Psoas muscle (tissue), 7 donors: ENCODE measurements at regions not wholly inside any gene's neighbourhood (a gene's known extent, or its start where the extent isn't known, plus 50 kb on each side); places are given as distances from the start of the nearest gene placed in this dataset.

ENCODE experiments used
- ATAC-seq, 4 donors: fragments of 200-7000 bp; cut with Tn5 transposase; one replicate each; pipeline ENCODE4 v1.9.1; 2020; ENCODE audit warnings: moderate library complexity in 3 of 4, mild to moderate bottlenecking in 2 of 4
- DNase-seq, 2 donors: peaks; one replicate each; pipeline ENCODE4 v3.0.0-alpha.2; 2020
- H3K27ac ChIP-seq: fragments of 200-600 bp; one replicate; pipeline ENCODE4 v1.8.0; 2022
- H3K27me3 ChIP-seq, 3 donors: fragments of 200-600 bp in 1 of 3; one replicate each; pipeline versions ENCODE4 v1.6.1 to v1.8.0; 2013 to 2022; ENCODE audit warnings: low read length in 2 of 3, mild to moderate bottlenecking in 2 of 3, moderate library complexity in 1 of 3; ENCODE audit not compliant: insufficient read depth in 3 of 3
- H3K36me3 ChIP-seq, 2 donors: fragments of 200-600 bp in 1 of 2; one replicate each; pipeline versions ENCODE4 v1.6.1 to v1.8.0; 2013 to 2022; ENCODE audit warnings: low read depth in 1 of 2, mild to moderate bottlenecking in 1 of 2, moderate library complexity in 1 of 2; ENCODE audit not compliant: insufficient read depth in 1 of 2
- H3K4me1 ChIP-seq: fragments of 200-600 bp; one replicate; pipeline ENCODE4 v1.8.0; 2022
- H3K4me3 ChIP-seq: fragments of 200-600 bp; one replicate; pipeline ENCODE4 v1.8.0; 2022; ENCODE audit warnings: mild to moderate bottlenecking
- H3K9me3 ChIP-seq: fragments of 200-600 bp; one replicate; pipeline ENCODE4 v1.8.0; 2022
- CTCF ChIP-seq: fragments of 200-600 bp; IDR thresholded peaks from one replicate; pipeline ENCODE4 v1.8.0; 2022; ENCODE audit warnings: antibody characterized with exemption
- WGBS, 3 donors: extraction: QIAGEN DNeasy Blood & Tissue Kit; methylation state at CpG; one replicate each; pipeline versions ENCODE4 v1.1.6 to v1.1.7; 2013; 5-methylcytosine and 5-hydroxymethylcytosine counted together
- intact Hi-C, 2 donors: fragments of 100-400 bp; cut with DNase I; formaldehyde crosslinking; loops; one replicate each; pipeline versions ENCODE4 v1.11.0 to v1.14.2; 2022
- donor health status: healthy with polysubstance abuse.
- donor health status: DM: no; HTN: no; CAD: no; lungs with moderate emphysema.
- donor health status: Bipolar disorder and iron deficiency.
- donor health status: healthy.
- donor health status: DM: yes; HTN: yes; CAD: no.
- donor health status: DM: no; HTN: no; CAD: no.
- donor health status: DM: yes; HTN: yes; CAD: no.

GRCh38 chr10:61606959-61607907 is 55.5 kb upstream of the CABCOCO1 start:
- TF ChIP-seq CTCF, result peak; percentile 31
- Histone ChIP-seq H3K4me1 (no peaks in the 10 kb centered on the region), H3K9me3 (no peaks in the 10 kb centered on the region), H3K27ac (no peak overlapping the region), H3K36me3 (no peaks in the 10 kb centered on the region), H3K4me3 (no peak overlapping the region), H3K27me3 (no peaks in the 10 kb centered on the region)
- 89 to 92% (median 92%) methylated on average over 5 of the region's 5 CpGs for WGBS, 3 donors
- DNase-seq (no peak), ATAC-seq (no peak)
- intact Hi-C loops, result no loop called here

GRCh38 chr10:61605221-61605620 is 57.5 kb upstream of the CABCOCO1 start:
- intact Hi-C loops, result no loop called here
- no peaks in the 10 kb centered on the region for H3K36me3 ChIP-seq
- no peaks in the 10 kb centered on the region for H3K9me3 ChIP-seq
- no peaks in the 10 kb centered on the region for H3K4me1 ChIP-seq
- H3K27ac ChIP-seq, result no peak overlapping the region
- no peak for DNase-seq
- TF ChIP-seq CTCF, result no peak
- 92 to 100% (median 96%) methylated on average over 1 of the region's 1 CpG for WGBS, 3 donors
- H3K27me3 ChIP-seq, result no peaks in the 10 kb centered on the region
- no peak for ATAC-seq
- H3K4me3 ChIP-seq, result no peak overlapping the region

- no peaks in the 10 kb centered on the region for H3K36me3 ChIP-seq
- no peaks in the 10 kb centered on the region for H3K4me1 ChIP-seq
- 78 to 82% (median 79%) methylated on average over 1 of the region's 1 CpG for WGBS, 3 donors
- no peaks in the 10 kb centered on the region for H3K27me3 ChIP-seq
- intact Hi-C loops, result no loop called here
- no peaks in the 10 kb centered on the region for H3K9me3 ChIP-seq
- DNase-seq (no peak), ATAC-seq (no peak)
- TF ChIP-seq CTCF, result no peak
- no peak overlapping the region for H3K27ac ChIP-seq
- no peak overlapping the region for H3K4me3 ChIP-seq
Observed at GRCh38 chr10:61600399-61600798, 62.3 kb upstream of the CABCOCO1 start.

- no peak for DNase-seq
Observed at GRCh38 chr10:61594430-61594829, 68.3 kb upstream of the CABCOCO1 start.

More at GRCh38 chr10:61594430-61594829, 68.3 kb upstream of the CABCOCO1 start:
- 96 to 100% (median 97%) methylated on average over 1 of the region's 1 CpG for WGBS, 3 donors
- ATAC-seq, result no peak
- TF ChIP-seq CTCF, result no peak
- H3K4me3 ChIP-seq, result no peak overlapping the region
- H3K27me3 ChIP-seq, result no peaks in the 10 kb centered on the region
- H3K4me1 ChIP-seq, result no peaks in the 10 kb centered on the region
- no peaks in the 10 kb centered on the region for H3K9me3 ChIP-seq
- no peaks in the 10 kb centered on the region for H3K36me3 ChIP-seq
- intact Hi-C loops, result no loop called here
- H3K27ac ChIP-seq, result no peak overlapping the region
